Stimulated activated CD8-positive, alpha-beta memory T cell treated with anti-CD3 and anti-CD28 coated beads, Interleukin-4, amount 100 ng/mL, for 48 hours (primary cell): ENCODE measurements at regions not wholly inside any gene's neighbourhood (a gene's known extent, or its start where the extent isn't known, plus 50 kb on each side); places are given as distances from the start of the nearest gene placed in this dataset.
"Not testable (repeated sequence)": the region's sequence is repeated elsewhere in the genome, so short reads cannot be mapped to it uniquely, and the experiment has no call there.

ENCODE experiments used
- DNase-seq: peaks from one replicate; pipeline ENCODE4 v3.0.0-alpha.2; 2020

DNA sequence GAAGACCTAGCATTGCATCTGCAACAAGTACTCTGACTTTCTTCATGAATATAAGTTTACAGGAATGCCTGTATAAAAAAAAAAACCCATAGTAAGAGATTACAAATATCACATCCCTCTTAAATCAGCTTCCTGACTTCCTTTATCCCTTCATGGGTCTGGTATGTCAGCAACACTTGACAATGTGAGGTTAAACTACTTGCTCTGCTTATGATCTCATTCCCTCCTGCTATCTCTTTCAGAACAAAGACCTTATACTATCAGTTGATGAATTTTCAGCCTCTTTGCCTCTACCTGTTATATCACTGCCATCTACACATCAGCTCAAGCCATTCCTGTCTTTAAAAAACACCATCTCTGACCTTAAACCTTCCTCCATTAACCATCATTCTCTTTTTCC, 130.9 kb upstream of the SAMSN1 start:
- DNase-seq, result no peak

DNA sequence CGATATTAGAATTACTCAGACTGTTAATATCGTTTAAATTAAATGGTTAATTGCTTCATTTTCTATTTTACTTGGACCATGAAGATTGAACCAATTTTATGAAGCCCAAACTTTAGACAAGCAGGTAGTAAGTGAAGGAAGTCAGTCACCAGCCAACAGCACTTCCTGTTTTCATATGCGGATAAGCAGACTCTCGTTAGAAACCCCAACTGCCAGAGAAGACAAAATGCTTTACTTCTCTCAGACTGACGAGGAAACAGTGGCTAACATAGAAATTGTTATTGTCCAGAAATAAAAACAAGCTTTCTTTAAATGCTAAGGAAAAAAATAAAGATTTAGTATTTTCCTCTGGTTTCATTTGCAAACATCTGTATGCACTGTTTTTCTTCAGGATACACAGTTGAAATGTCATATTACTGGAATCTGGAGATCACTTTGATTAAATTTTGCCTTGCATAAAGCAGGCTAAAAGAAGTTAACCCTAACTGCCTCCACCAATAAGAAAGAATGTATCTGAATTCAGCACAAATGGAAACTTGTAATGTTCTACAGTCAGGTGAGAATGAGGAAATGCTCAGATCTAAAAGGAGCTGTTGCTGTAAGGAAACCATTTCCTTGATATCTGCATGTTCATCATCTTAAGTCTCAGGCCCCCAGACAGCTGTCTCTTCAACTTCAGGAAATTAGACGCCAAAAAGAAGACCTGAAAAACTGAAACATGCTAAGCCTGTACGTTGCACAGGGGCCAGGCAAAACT, 129.8 kb upstream of the SAMSN1 start:
- DNase-seq, result no peak

DNA sequence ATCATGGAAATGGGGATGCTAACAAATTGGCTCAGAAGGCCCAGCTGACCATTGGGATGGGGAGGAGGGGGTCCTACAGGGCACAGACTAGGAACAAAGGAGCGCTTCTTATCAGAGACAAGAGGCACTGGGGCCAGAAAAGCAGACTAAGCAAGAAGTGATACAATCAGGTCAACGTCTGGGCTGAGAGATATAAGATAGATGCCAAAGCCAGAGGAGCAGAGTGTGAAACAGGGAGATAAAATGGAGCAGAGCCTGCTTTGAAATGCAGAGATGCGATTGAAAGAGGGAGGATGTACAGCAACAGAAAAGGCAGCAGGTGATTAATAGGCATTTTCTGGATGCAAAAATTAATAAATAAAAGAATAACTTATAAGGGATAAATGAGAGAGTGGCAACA, 127.5 kb upstream of the SAMSN1 start:
- no peak for DNase-seq

DNA sequence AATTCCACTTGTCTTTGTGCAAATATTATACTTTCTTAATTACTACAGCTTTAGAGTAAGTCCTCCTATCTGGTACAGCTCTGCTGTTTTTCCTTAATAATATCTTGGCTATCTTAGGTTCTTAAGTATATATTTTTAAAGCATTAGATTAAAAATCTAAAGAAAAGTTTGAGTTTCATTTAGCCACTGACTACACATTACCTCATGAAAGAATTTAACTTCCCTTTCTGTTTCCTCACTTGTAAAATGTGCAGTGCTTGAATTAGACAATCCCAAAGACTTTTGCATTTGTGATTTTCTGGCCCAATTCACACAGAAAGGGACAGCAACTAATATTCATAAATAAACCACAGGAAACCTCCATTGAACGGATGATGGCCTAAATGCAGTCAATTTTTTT, 126.4 kb upstream of the SAMSN1 start:
- DNase-seq, result no peak

DNA sequence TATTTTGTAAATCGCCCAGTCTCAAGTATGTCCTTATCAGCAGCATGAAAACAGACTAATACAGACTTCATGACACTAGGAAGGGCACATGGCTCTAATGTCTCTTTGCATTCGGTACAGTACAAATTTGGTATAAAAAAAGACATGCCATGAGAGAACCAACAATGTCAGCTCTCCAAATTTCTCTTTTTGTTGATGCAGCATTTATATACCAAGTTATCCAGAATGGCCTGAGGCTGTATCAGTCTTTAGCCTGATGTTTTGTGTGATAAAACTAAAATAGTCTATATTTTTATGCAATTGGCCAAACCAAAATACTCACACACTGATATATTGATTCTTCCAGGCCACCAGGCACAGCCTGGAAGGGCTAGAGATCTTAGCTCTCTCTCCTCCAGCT, 124.3 kb upstream of the SAMSN1 start:
- DNase-seq, result no peak

DNA sequence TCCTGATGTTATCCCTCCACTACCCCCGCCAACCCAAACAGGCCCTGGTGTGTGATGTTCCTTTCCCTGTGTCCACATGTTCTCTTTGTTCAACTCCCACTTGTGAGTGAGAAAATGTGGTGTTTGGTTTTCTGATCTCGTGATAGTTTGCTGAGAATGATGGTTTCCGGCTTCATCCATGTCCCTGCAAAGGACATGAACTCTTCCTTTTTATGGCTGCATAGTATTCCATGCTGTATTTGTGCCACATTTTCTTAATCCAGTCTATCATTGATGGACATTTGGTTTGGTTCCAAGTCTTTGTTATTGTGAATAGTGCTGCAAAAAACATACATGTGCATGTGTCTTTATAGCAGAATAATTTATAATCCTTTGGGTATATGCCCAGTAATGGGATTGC, 123.0 kb upstream of the SAMSN1 start:
- not testable (repeated sequence) for DNase-seq

DNA sequence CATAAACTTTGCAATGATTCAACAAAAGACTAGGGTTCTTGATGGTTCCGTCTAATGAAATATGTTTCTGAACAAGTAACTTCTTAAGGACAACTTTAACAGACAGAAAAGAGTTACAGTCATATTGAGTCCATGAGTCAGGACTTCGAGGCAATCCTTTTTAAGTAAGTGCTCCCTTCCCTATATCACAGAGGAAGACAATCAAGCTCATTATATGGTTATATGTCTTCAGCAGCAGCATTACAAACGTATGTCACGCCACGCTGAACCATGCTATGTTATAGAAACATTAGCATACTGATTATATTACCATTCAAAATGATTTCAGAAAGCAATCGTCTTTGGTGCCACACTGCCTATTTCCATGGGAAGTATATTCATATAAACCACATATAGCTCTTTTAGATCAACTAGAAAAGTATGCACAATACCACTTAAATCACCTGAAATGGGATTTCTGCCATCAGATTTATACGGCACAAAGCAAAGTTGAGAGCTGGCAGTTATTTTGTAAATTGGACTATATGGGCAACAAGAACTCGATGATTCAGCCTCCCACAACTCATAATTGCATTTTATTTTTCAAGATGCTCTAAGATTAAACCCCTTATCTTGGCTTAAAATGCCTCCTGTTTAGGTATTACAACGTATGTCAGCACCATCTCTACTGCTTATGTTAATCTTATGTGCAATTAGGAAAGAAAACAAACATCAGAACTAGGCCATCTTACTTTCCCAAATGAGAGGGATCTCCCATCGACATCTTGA, 111.3 kb upstream of the SAMSN1 start:
- DNase-seq, result no peak

DNA sequence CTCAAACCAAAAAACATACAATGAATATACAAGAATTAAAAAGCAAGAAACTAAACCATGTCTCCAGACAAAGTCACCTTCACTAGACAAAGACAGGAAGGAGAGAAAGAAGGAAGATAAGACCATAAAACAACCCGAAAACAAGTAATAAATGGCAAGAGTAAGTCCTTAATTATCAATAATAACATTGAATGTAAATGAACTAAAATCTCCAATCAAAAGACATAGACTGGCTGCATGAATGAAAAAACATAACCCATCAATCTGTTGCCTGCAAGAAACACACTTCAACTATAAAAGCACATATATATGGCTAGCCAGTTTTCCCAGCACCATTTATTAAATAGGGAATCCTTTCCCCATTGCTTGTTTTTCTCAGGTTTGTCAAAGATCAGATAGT, 100.8 kb upstream of the SAMSN1 start:
- no peak for DNase-seq

DNA sequence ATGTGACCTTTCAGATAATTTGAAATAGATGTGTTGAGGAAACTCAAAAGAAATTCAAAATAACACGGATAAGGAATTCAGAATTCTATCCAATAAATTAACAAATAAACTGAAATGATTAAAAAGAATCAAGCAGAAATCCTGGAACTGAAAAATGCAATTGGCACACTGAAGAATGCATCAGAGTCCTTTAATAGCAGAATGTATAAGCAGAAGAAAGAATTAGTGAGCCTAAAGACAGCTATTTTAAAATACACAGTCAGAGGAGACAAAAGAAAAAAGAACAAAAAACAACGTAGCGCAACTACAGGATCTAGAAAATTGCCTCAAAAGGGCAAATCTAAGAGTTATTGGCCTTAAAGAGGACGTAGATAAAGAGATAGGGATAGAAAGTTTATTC, 99.6 kb upstream of the SAMSN1 start:
- DNase-seq, result no peak

DNA sequence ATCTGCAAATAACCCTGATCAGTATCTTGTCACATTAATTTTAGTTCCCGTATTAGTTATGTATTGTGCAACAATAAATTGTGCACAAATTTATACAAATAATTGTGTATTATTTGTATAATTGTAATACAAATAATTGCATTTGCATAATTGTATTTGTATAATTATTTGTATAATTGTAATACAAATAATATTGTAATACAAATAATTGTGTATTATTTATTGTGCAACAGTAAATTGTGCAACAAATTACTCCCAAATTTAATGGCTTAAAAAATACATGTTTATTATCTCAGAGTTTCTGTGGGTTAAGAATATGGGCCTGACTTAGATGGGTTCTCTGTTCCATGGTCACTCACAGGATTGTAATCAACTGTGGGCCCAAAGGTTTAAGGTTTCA, 86.2 kb upstream of the SAMSN1 start:
- DNase-seq, result no peak

DNA sequence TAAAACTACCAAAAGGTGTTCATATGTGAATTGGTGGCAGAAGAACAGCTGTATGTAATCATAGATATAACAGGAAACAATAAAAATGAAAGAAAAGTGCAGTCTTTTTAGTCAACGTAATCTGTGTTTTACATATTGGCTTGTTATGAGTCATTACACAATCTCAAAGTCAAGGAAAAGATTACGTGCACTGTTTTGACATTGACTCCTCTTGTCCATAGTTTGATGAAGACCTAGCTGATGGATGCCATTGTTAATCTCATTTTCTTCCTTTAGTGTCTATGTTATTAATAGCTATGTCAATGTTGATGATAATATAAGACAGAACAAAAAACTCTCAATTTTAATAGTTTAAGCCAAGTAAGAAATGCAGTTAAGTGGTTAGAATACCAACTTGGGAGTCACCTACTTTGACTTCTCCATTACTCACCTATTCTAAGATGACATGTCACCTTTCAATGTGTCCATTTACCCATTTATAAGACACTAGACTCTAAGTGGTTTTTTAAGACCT, 84.5 kb upstream of the SAMSN1 start:
- no peak for DNase-seq

DNA sequence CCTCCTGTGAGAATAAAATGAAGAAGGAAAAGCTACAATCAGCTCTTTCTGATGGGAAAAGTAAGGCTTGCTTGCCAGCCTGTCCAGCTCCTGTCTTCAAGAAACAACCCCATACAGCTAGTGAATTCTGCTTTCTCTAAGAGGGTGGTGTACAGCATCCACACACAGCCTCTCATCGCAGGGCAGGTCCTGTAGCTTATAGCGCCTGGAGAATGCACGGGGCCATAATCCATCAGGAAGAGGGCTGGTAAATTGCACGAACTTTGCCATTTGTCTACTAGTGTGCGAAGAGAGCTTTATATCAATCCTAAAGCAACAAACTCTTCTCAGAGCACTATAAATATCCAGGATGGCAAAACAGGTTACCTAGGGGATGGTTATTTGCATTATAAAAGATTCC, 83.3 kb upstream of the SAMSN1 start:
- DNase-seq, result no peak

DNA sequence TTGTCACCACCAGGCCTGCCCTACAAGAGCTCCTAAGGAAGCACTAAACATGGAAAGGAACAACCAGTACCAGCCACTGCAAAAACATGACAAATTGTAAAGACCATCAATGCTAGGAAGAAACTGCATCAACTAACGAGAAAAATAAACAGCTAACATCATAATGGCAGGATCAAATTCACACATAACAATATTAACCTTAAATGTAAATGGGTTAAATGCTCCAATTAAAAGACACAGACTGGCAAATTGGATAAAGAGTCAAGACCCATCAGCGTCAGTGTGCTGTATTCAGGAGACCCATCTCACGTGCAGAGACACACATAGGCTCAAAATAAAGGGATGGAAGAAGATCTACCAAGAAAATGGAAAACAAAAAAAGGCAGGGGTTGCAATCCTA, 77.0 kb upstream of the SAMSN1 start:
- DNase-seq, result not testable (repeated sequence)

DNA sequence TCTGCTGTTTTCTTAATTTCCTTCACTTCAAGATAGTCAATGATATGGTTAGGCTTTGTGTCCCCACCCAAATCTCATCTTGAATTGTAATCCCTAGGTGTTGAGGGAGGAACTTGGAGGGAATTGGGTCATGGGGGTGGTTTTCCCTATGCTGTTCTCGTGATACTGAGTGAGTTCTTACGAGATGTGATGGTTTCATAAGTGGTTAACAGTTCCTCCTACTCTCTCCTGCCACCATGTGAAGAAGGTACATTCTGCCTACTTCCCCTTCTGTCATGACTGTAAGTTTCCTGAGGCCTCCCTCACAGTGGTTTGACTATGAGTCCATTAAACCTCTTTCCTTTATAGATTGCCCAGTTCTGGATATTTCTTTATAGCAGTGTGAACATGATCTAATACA, 74.0 kb upstream of the SAMSN1 start:
- no peak for DNase-seq

DNA sequence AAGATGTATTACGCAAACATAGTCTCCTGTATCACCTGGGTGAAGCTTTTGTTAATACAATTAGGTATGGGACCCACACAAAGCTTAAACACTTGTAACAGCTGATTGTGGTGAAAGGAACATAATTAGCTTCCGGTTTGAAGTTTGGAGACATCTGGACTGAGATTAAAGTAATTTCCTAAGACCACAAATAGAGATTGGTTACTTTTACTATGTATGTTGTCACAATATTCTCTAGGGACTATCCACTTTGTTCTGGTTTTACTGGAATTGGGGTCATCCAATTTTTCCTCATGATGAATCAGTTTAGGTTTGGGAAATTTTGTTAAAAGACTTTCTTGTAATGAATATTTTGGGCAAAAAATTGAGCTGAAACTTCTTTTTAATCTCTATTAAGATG, 71.8 kb upstream of the SAMSN1 start:
- no peak for DNase-seq

DNA sequence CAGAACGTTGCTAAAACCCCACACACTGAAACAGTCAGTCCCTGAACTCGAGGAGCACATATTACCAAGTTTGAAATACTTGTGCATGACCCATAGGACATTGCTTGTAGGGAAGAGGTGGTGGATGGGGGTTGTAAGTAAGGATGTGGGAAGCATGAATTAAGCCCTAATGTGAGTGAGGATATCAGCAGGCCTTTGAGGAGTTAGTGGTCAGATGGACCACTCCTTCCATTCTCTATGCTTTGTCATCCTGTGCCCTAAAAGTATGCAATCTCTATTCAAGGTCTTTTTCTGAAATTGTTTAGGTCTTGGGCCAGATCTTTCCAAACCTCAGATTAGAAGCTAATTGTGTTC, 70.9 kb upstream of the SAMSN1 start:
- DNase-seq, result no peak

DNA sequence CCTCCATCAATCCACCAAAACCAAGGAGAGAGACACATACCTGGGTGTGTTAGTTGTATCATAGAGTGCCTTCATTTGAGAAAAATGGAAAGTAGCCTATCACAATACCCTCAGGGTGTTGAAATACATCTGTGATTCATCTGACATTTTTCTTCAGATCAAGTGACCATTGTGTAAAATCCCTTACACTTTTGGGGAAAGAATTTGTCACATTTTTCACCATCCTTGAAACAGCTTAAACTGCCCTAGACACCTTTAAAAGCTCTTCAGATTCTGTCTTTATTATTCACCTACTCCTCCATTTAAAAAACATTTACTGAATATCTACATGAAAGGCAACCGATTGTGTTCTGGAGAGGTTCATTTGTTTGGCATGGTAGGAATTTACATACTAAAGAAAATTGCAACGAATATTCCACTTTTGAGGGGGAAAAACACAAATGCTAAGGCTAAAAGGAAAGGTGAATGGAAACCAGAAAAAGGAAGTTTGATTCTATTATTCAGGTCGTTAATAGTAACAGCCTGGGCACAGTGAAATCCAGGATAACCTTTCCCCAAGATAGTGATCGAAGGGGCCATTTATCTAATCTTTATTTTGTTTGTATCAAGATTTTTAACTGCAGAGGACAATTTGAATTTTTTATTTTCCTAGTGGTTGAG, 70.4 kb upstream of the SAMSN1 start:
- no peak for DNase-seq

DNA sequence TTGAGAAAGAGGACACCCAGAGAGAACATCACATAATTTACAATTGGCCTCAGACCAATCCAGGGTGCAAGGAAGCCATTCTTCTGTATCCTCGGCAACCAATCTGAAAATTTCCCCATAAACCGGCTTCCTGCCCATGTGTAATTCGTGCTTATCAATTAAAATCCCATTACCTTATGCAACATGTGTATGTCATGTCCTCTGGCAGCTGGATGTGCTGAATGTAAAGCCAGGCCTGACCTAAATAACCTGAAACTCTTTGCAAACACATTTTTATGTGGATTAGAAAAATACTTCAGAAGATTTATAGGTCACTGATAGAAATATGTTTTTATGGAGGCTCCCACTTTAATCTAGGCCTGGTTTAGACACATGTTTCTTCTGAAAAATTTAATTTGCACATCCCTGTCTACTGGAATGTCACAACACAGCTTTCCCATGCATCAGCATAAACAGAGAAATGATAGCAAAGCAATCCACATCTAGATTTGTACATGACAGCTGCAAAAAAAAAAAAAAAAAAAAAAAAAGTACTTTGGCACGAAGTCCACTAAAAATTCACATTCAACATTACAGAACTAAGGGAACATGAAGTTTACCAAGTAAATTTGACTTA, 69.4 kb upstream of the SAMSN1 start:
- no peak for DNase-seq

DNA sequence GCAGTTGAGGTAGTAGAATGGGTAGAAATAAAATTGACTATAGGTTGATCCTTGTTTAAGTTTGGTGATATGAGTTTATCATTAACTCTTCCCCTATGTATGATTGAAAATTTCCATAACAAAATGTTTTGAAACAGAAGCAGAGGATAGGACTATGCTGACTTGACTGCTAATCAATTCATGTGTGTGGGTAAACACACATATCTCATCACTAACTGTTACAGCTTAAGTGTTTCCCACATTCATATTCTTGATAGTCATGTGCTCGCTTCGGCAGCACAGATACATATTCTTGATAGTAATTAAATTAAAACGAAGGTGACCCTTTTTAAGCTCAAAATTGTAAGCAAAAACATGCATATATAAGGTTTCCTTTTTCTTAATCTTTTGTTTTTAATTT, 68.2 kb upstream of the SAMSN1 start:
- no peak for DNase-seq

DNA sequence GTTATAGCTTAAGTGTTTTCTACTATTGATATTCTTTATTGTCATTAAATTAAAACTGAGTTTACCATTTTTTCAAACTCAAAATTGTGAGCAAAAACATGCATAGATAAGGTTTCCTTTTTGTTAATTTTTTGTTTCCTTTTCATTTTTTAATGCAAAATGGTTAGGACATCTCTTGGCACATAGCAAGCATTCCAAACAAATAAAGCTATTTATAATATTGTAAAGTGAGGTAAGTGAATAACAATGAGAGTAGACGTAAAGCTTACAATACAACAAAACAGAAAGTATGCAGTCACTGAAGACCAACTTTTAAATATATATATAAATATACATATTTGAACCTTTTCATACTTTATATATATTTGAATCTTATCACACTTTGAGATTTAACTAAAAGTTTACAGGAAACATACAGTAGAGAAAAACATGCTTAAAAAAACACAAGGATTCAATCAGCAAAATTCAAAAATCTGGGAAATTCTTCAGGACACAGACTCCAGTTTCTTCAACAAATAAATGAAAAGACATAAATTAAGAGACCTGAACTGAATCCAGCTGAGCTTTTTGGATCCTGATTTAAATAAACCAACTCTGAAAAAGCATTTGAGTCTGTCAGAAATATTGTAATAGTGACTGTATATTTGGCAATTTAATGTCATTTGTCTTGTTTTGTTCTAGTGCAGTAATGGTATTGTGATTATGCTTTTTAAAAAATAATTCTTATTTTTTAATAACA, 67.5 kb upstream of the SAMSN1 start:
- no peak for DNase-seq

DNA sequence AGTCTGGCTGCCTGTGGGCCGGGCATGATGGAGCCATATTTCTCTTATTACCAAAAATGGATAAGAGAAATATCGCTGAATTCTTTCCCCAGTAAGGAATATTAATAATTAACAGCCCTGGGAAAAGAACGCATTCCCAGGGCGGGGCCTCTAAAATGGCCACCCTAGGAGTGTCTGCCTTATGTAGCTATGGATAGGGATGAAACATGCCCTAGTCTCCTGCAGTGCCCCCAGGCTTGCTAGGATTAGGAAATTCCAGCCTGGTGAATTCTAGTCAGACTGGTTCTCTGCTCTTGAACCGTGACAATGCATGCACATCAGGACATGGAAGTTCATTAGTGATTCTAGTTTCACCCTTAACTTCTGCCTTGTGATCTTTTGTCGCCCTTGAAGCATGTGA, 64.0 kb upstream of the SAMSN1 start:
- DNase-seq, result not testable (repeated sequence)

DNA sequence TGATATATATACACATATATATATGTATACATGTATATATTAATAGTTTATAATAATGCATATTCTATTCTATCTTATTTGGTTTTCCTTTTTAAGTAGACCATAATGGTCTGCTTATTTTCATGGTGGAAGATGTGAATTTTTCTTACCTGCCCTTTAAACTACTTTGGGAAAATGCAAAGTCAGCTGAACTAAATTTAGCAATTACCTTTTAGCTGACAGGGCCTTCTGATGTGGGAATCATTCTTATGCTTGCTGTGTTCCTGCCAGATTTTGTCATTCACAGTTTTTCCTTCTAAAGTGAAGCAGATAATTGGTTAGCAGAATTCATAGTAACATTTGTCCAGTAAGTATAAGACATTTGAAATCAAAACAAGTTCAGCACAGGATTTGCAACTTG, 63.2 kb upstream of the SAMSN1 start:
- DNase-seq, result no peak

DNA sequence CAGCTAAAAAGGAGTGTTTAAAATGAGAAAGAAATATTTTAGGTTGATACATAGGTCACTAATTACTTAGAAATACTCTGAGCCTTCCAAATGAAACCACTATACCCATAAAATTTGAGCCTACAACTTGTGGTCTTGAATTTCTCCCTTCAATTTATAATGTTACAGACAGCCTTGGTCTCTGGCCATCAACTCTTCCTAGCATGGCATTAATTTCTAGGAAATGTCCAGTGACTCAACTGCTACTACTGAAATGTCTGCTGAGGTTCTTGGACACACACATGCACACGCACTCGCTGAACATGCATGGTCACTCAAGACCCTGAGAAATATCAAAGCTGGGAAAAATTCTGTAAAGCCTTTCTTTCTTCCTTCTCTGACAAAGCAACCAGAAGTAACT, 61.1 kb upstream of the SAMSN1 start:
- DNase-seq, result no peak
